Caco-2 (cell line): ENCODE measurements at regions not wholly inside any gene's neighbourhood (a gene's known extent, or its start where the extent isn't known, plus 50 kb on each side); places are given as distances from the start of the nearest gene placed in this dataset.

Experiments used
- BruUV-seq: library from RNA; stranded (reverse); fragments of 400-500 nt; replicated peaks from 2 replicates; lab custom pipeline; 2021; lab: Mats Ljungman, UMichigan
- CTCF ChIA-PET: fragments of 300-600 bp; sonication (Branson Sonifier 250); formaldehyde crosslinking; loops from one replicate; lab custom pipeline; 2022; ENCODE audit warnings: antibody characterized with exemption; lab: Charles Lee
- POLR2A ChIA-PET: fragments of 300-600 bp; sonication (Branson Sonifier 250); formaldehyde crosslinking; loops from one replicate; lab custom pipeline; 2022; ENCODE audit warnings: antibody characterized with exemption; lab: Charles Lee
- DNase-seq, 2 experiments: peaks; one replicate each; pipeline versions ENCODE4 v3.0.0 to v3.0.0-alpha.2; 2020 to 2022
- H3K27me3 ChIP-seq: replicated peaks from 2 replicates; pipeline ENCODE4 v1.6.0; 2011; ENCODE audit warnings: low read length; ENCODE audit not compliant: control insufficient read depth, insufficient read depth
- H3K36me3 ChIP-seq: 2 replicates; pipeline ENCODE4 v1.5.1; 2011; ENCODE audit warnings: low read length; ENCODE audit not compliant: control insufficient read depth, insufficient read depth
- H3K4me1 ChIP-seq: fragments of 250-450 bp; sonication (Bioruptor Pico); 2 replicates; pipeline ENCODE4 v1.5.1; 2020; ENCODE audit warnings: mild to moderate bottlenecking
- H3K4me3 ChIP-seq: 2 replicates; pipeline ENCODE4 v1.5.1; 2011; ENCODE audit warnings: low read depth, mild to moderate bottlenecking, control low read depth, low read length
- H3K9me3 ChIP-seq: fragments of 250-450 bp; sonication (Bioruptor Pico); 2 replicates; pipeline ENCODE4 v1.5.1; 2020; ENCODE audit warnings: mild to moderate bottlenecking, moderate library complexity
- H3K27ac Mint-ChIP-seq: one replicate; pipeline ENCODE4 v1.8.0; 2022; ENCODE audit warnings: mixed read lengths; ENCODE audit not compliant: unreplicated experiment
- H3K27me3 Mint-ChIP-seq: one replicate; pipeline ENCODE4 v1.8.0; 2022; ENCODE audit warnings: mixed read lengths; ENCODE audit not compliant: insufficient read depth, unreplicated experiment
- H3K36me3 Mint-ChIP-seq: one replicate; pipeline ENCODE4 v1.8.0; 2022; ENCODE audit warnings: mild to moderate bottlenecking, mixed read lengths; ENCODE audit not compliant: insufficient read depth, unreplicated experiment
- H3K4me1 Mint-ChIP-seq: one replicate; pipeline ENCODE4 v1.8.0; 2022; ENCODE audit warnings: low read depth, mixed read lengths; ENCODE audit not compliant: unreplicated experiment
- H3K4me3 Mint-ChIP-seq: one replicate; pipeline ENCODE4 v1.8.0; 2022; ENCODE audit warnings: mild to moderate bottlenecking, moderate library complexity, mixed read lengths; ENCODE audit not compliant: unreplicated experiment
- H3K9me3 Mint-ChIP-seq: one replicate; pipeline ENCODE4 v1.8.0; 2022; ENCODE audit warnings: mixed read lengths; ENCODE audit not compliant: unreplicated experiment
- CTCF ChIP-seq, 2 experiments: fragments of 200-600 bp in 1 of 2; IDR thresholded peaks; 1 replicate in 1 of 2; 2 replicates in 1 of 2; pipeline versions ENCODE4 v1.5.1 to v1.8.0; 2011 to 2022; ENCODE audit warnings: antibody characterized with exemption in 1 of 2, control low read depth in 1 of 2, inconsistent platforms in 1 of 2, low read depth in 1 of 2, low read length in 1 of 2, mild to moderate bottlenecking in 1 of 2, moderate library complexity in 1 of 2; ENCODE audit not compliant: insufficient read depth in 1 of 2, severe bottlenecking in 1 of 2, unreplicated experiment in 1 of 2
- intact Hi-C: fragments of 100-400 bp; cut with micrococcal nuclease; formaldehyde crosslinking; loops from one replicate; pipeline ENCODE4 v1.10.0; 2022; ENCODE audit not compliant: unreplicated experiment

- H3K4me3 Mint-ChIP-seq: no peak overlapping the region
- Histone ChIP-seq H3K4me3 (no peak overlapping the region), H3K4me1 (no peaks in the 10 kb centered on the region), H3K36me3 (no peaks in the 10 kb centered on the region), H3K9me3 (no peaks in the 10 kb centered on the region), H3K27me3 (no peaks in the 10 kb centered on the region)
- peaks cover 16% of the 10 kb centered on the region for H3K27me3 Mint-ChIP-seq
- DNase-seq: no peak
- ChIA-PET CTCF (no interaction called here), POLR2A (no interaction called here)
- H3K36me3 Mint-ChIP-seq: no peaks in the 10 kb centered on the region
- intact Hi-C loops: no loop called here
- H3K4me1 Mint-ChIP-seq: no peaks in the 10 kb centered on the region
- H3K9me3 Mint-ChIP-seq: no peaks in the 10 kb centered on the region
- no TSS peak for BruUV-seq
- H3K27ac Mint-ChIP-seq: no peak overlapping the region
- no peak for TF ChIP-seq CTCF (IDR thresholded peaks at IDR 0.05; ENCODE audit: insufficient read depth in 1 of 2, low read depth in 1 of 2, low read length in 1 of 2, severe bottlenecking in 1 of 2, unreplicated experiment in 1 of 2)
These were observed 523.6 kb downstream of the NTRK3 start for GRCh38 chr15:87732976-87733375.

- H3K9me3 Mint-ChIP-seq: no peaks in the 10 kb centered on the region
- DNase-seq: no peak
- Histone ChIP-seq H3K27me3 (no peaks in the 10 kb centered on the region), H3K36me3 (no peaks in the 10 kb centered on the region), H3K4me1 (no peaks in the 10 kb centered on the region), H3K4me3 (no peak overlapping the region), H3K9me3 (no peaks in the 10 kb centered on the region)
- CTCF ChIA-PET: no interaction called here
- POLR2A ChIA-PET: no interaction called here
- intact Hi-C loops: no loop called here
- H3K4me3 Mint-ChIP-seq: no peak overlapping the region
- H3K36me3 Mint-ChIP-seq: no peaks in the 10 kb centered on the region
- no peak for TF ChIP-seq CTCF (IDR thresholded peaks at IDR 0.05; ENCODE audit: insufficient read depth in 1 of 2, low read depth in 1 of 2, low read length in 1 of 2, severe bottlenecking in 1 of 2, unreplicated experiment in 1 of 2)
- H3K27ac Mint-ChIP-seq: no peak overlapping the region
- no peaks in the 10 kb centered on the region for H3K4me1 Mint-ChIP-seq
- peaks cover 14% of the 10 kb centered on the region for H3K27me3 Mint-ChIP-seq
- no TSS peak for BruUV-seq
These were observed 524.9 kb downstream of the NTRK3 start for GRCh38 chr15:87731630-87732029.

- no TSS peak for BruUV-seq
- ChIA-PET CTCF (no interaction called here), POLR2A (no interaction called here)
- no peak for TF ChIP-seq CTCF (IDR thresholded peaks at IDR 0.05; ENCODE audit: insufficient read depth in 1 of 2, low read depth in 1 of 2, low read length in 1 of 2, severe bottlenecking in 1 of 2, unreplicated experiment in 1 of 2)
- DNase-seq: no peak
- Mint-ChIP-seq H3K36me3 (no peaks in the 10 kb centered on the region), H3K4me3 (no peak overlapping the region), H3K4me1 (no peaks in the 10 kb centered on the region), H3K27ac (no peak overlapping the region), H3K9me3 (no peaks in the 10 kb centered on the region), H3K27me3 (peaks cover 14% of the 10 kb centered on the region)
- Histone ChIP-seq H3K36me3 (no peaks in the 10 kb centered on the region), H3K27me3 (no peaks in the 10 kb centered on the region), H3K4me1 (no peaks in the 10 kb centered on the region), H3K4me3 (no peak overlapping the region), H3K9me3 (no peaks in the 10 kb centered on the region)
- intact Hi-C loops: no loop called here
These were observed 525.8 kb downstream of the NTRK3 start for GRCh38 chr15:87730706-87731105.
